Neuronal stem cell (in vitro differentiated cells): ENCODE measurements at regions not wholly inside any gene's neighbourhood (a gene's known extent, or its start where the extent isn't known, plus 50 kb on each side); places are given as distances from the start of the nearest gene placed in this dataset.
"Not testable (repeated sequence)": the region's sequence is repeated elsewhere in the genome, so short reads cannot be mapped to it uniquely, and the experiment has no call there.

ENCODE experiments used
- DNase-seq: peaks from one replicate; pipeline ENCODE4 v3.0.0-alpha.2; 2013; ENCODE audit warnings: low spot score
- H2AFZ ChIP-seq: one replicate; pipeline ENCODE4 v1.6.1; 2013; ENCODE audit warnings: mild to moderate bottlenecking, low read length, inconsistent platforms
- H2AK5ac ChIP-seq: 2 replicates; pipeline ENCODE4 v1.6.1; 2013; ENCODE audit warnings: low read depth, mild to moderate bottlenecking, inconsistent platforms, low read length, moderate library complexity, mixed read lengths
- H2BK120ac ChIP-seq: 2 replicates; pipeline ENCODE4 v1.6.1; 2013; ENCODE audit warnings: low read depth, mild to moderate bottlenecking, inconsistent platforms, low read length, moderate library complexity, mixed read lengths
- H2BK12ac ChIP-seq: one replicate; pipeline ENCODE4 v1.6.1; 2013; ENCODE audit warnings: low read length, inconsistent platforms
- H2BK15ac ChIP-seq: 2 replicates; pipeline ENCODE4 v1.6.1; 2013; ENCODE audit warnings: mild to moderate bottlenecking, low read length, inconsistent platforms, mixed read lengths
- H2BK5ac ChIP-seq: one replicate; pipeline ENCODE4 v1.6.1; 2013; ENCODE audit warnings: inconsistent platforms, mild to moderate bottlenecking, low read length, moderate library complexity
- H3K14ac ChIP-seq: one replicate; pipeline ENCODE4 v1.6.1; 2013; ENCODE audit warnings: low read length, inconsistent platforms
- H3K18ac ChIP-seq: 2 replicates; pipeline ENCODE4 v1.6.1; 2013; ENCODE audit warnings: low read length, inconsistent platforms
- H3K23ac ChIP-seq: 2 replicates; pipeline ENCODE4 v1.6.1; 2013; ENCODE audit warnings: low read depth, mild to moderate bottlenecking, mixed read lengths, low read length, inconsistent platforms; ENCODE audit not compliant: poor library complexity
- H3K27ac ChIP-seq: replicated peaks from 3 replicates; pipeline ENCODE4 v1.5.1; 2013; ENCODE audit warnings: low read length, inconsistent platforms
- H3K27me3 ChIP-seq, 3 experiments: 2 replicates each; pipeline ENCODE4 v1.6.1; 2013; ENCODE audit warnings: low read length in 3 of 3, mild to moderate bottlenecking in 2 of 3, inconsistent platforms in 1 of 3, low read depth in 1 of 3, mixed read lengths in 1 of 3, moderate library complexity in 1 of 3; ENCODE audit not compliant: control insufficient read depth in 3 of 3, insufficient read depth in 3 of 3
- H3K36me3 ChIP-seq, 2 donors: replicated peaks in 1 of 2; 2 replicates each; pipeline ENCODE4 v1.6.1; 2013; ENCODE audit warnings: low read length in 2 of 2; ENCODE audit not compliant: control insufficient read depth in 2 of 2, insufficient read depth in 2 of 2
- H3K4ac ChIP-seq: 2 replicates; pipeline ENCODE4 v1.6.1; 2013; ENCODE audit warnings: inconsistent platforms, mild to moderate bottlenecking, low read length, moderate library complexity
- H3K4me1 ChIP-seq, 2 donors: 1 replicate in 1 of 2; 2 replicates in 1 of 2; pipeline ENCODE4 v1.6.1; 2013; ENCODE audit warnings: low read length in 2 of 2, low read depth in 1 of 2; ENCODE audit not compliant: control insufficient read depth in 2 of 2, insufficient read depth in 1 of 2
- H3K4me2 ChIP-seq: one replicate; pipeline ENCODE4 v1.6.1; 2013; ENCODE audit warnings: mild to moderate bottlenecking, low read length, inconsistent platforms; ENCODE audit not compliant: insufficient read depth, poor library complexity, severe bottlenecking
- H3K4me3 ChIP-seq, 2 donors: 2 replicates each; pipeline ENCODE4 v1.5.1; 2013; ENCODE audit warnings: low read length in 2 of 2, mild to moderate bottlenecking in 2 of 2, inconsistent platforms in 1 of 2, moderate library complexity in 1 of 2
- H3K79me1 ChIP-seq: one replicate; pipeline ENCODE4 v1.6.1; 2013; ENCODE audit warnings: low read depth, mild to moderate bottlenecking, inconsistent platforms, low read length, moderate library complexity
- H3K9ac ChIP-seq: one replicate; pipeline ENCODE4 v1.6.1; 2013; ENCODE audit warnings: mild to moderate bottlenecking, low read depth, low read length, inconsistent platforms; ENCODE audit not compliant: poor library complexity
- H3K9me3 ChIP-seq, 2 donors: replicated peaks in 1 of 2; 2 replicates each; pipeline versions ENCODE3 to v1.6.1; 2013; ENCODE audit warnings: low read length in 2 of 2, mild to moderate bottlenecking in 2 of 2, inconsistent platforms in 1 of 2, low read depth in 1 of 2, mixed read lengths in 1 of 2, moderate library complexity in 1 of 2; ENCODE audit not compliant: control insufficient read depth in 2 of 2, insufficient read depth in 1 of 2
- H4K8ac ChIP-seq: one replicate; pipeline ENCODE4 v1.6.1; 2013; ENCODE audit warnings: low read depth, mild to moderate bottlenecking, inconsistent platforms, low read length, moderate library complexity
- H4K91ac ChIP-seq: one replicate; pipeline ENCODE4 v1.6.1; 2013; ENCODE audit warnings: low read length, low read depth, mild to moderate bottlenecking, inconsistent platforms; ENCODE audit not compliant: poor library complexity
- WGBS, 2 donors: extraction: QIAGEN DNeasy Blood & Tissue Kit; methylation state at CpG; one replicate each; pipeline ENCODE4 v1.1.7; 2013; ENCODE audit warnings: missing lambda C conversion rate in 2 of 2, mixed read lengths in 1 of 2; ENCODE audit not compliant: insufficient read length in 2 of 2, insufficient replicate concordance in 1 of 2; ENCODE audit errors: extremely low coverage in 2 of 2; 5-methylcytosine and 5-hydroxymethylcytosine counted together

GRCh38 chr10:91740353-91740924 lies 57.8 kb upstream of the TNKS2 start:
- Histone ChIP-seq H3K18ac (peak overlapping the region; percentile 74), H3K36me3 (peaks cover 0 to 2% of the 10 kb centered on the region in 2 donors), H2BK5ac (no peak overlapping the region), H2BK15ac (peak overlapping the region; percentile 4), H3K27me3 (no peaks in the 10 kb centered on the region), H2AFZ (no peak overlapping the region), H4K91ac (peak overlapping the region; percentile 68), H3K79me1 (no peaks in the 10 kb centered on the region), H3K14ac (peak overlapping the region; percentile 49), H4K8ac (no peak overlapping the region), H3K4me2 (no peak overlapping the region), H3K27ac (no peak overlapping the region), H3K23ac (peak overlapping the region; percentile 96), H2BK12ac (no peak overlapping the region), H3K9ac (peak overlapping the region; percentile 74), H3K9me3 (peaks cover 3% of the 10 kb centered on the region in 2 donors), H3K4me3 (peak overlapping the region in 1 of 2 donors; percentile 63), H2AK5ac (peak overlapping the region; percentile 90), H3K4me1 (peaks cover 0 to 1% of the 10 kb centered on the region in 2 donors), H3K4ac (no peak overlapping the region), H2BK120ac (no peak overlapping the region)
- no peak for DNase-seq
- WGBS, 2 donors, result no CpG with 5 or more reads among the region's 6 CpGs

DNA sequence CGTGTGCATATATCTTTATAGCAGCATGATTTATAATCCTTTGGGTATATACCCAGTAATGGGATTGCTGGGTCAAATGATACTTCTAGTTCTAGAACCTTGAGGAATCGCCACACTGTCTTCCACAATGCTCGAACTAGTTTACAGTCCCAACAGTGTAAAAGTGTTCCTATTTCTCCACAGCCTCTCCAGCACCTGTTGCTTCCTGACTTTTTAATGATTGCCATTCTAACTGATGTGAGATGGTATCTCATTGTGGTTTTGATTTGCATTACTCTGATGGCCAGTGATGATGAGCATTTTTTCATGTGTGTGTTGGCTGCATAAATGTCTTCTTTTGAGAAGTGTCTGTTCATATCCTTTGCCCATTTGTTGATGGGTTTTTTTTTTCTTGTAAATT lies 66.0 kb upstream of the TNKS2 start:
- not testable (repeated sequence) for H2BK15ac ChIP-seq, H3K27me3 ChIP-seq, H3K23ac ChIP-seq, H2BK120ac ChIP-seq, H2AK5ac ChIP-seq, H4K8ac ChIP-seq, H2BK5ac ChIP-seq, DNase-seq, H3K4me1 ChIP-seq, H3K79me1 ChIP-seq, H3K4me3 ChIP-seq, H3K27ac ChIP-seq, H3K18ac ChIP-seq, H3K9me3 ChIP-seq, H3K14ac ChIP-seq, H3K9ac ChIP-seq, H3K36me3 ChIP-seq, H2BK12ac ChIP-seq, H4K91ac ChIP-seq, H2AFZ ChIP-seq, H3K4me2 ChIP-seq, H3K4ac ChIP-seq
- WGBS, 2 donors, result no CpG with 5 or more reads among the region's 3 CpGs

- not testable (repeated sequence) for H2BK15ac ChIP-seq, H3K4me2 ChIP-seq, H3K27ac ChIP-seq, H3K9ac ChIP-seq, H2BK5ac ChIP-seq, H3K9me3 ChIP-seq, H3K27me3 ChIP-seq, H4K8ac ChIP-seq, H3K4me1 ChIP-seq, H3K4me3 ChIP-seq, H3K23ac ChIP-seq, H3K79me1 ChIP-seq, H3K36me3 ChIP-seq, H4K91ac ChIP-seq, H2AK5ac ChIP-seq, H2AFZ ChIP-seq, H3K14ac ChIP-seq, H3K4ac ChIP-seq, DNase-seq, H3K18ac ChIP-seq, H2BK120ac ChIP-seq, H2BK12ac ChIP-seq
These were observed 68.9 kb upstream of the TNKS2 start for GRCh38 chr10:91729339-91729738.

DNA sequence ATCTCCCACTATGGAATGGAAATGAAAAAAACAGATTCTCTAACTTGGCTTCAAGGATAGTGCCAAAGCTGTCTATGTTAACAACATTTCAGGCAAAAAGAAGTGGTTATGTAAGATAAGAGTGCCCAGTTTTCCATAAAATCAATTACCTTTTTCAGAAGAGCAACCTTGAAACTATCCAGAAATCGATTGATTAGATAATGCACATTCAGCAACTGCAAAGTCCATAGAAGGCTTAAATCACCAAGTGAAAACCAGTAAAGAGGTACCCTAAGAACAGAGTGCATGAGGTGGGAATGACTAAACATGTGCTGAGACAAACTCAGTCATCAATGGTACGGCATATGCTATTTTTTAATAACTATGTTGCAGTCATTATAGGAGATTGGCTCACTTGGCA lies 71.9 kb upstream of the TNKS2 start:
- Histone ChIP-seq H2BK5ac (no peak overlapping the region), H3K23ac (no peak overlapping the region), H3K79me1 (no peaks in the 10 kb centered on the region), H3K9me3 (peaks cover 0 to 2% of the 10 kb centered on the region in 2 donors), H2AFZ (no peak overlapping the region), H3K4ac (no peak overlapping the region), H3K4me1 (no peaks in the 10 kb centered on the region), H3K27ac (no peak overlapping the region), H4K91ac (no peak overlapping the region), H4K8ac (no peak overlapping the region), H3K4me2 (no peak overlapping the region), H2BK12ac (no peak overlapping the region), H3K27me3 (peaks cover 0 to 6% (median 0%) of the 10 kb centered on the region in 3 experiments), H3K18ac (no peak overlapping the region), H3K9ac (no peak overlapping the region), H3K4me3 (no peak overlapping the region), H2BK120ac (no peak overlapping the region), H2AK5ac (no peak overlapping the region), H2BK15ac (no peak overlapping the region), H3K36me3 (peaks cover 0 to 1% of the 10 kb centered on the region in 2 donors), H3K14ac (no peak overlapping the region)
- no peak for DNase-seq
- no CpG with 5 or more reads among the region's 2 CpGs for WGBS, 2 donors
